ENCODE measurements at regions not wholly inside any gene's neighbourhood (a gene's known extent, or its start where the extent isn't known, plus 50 kb on each side); places are given as distances from the start of the nearest gene placed in this dataset.

DNA sequence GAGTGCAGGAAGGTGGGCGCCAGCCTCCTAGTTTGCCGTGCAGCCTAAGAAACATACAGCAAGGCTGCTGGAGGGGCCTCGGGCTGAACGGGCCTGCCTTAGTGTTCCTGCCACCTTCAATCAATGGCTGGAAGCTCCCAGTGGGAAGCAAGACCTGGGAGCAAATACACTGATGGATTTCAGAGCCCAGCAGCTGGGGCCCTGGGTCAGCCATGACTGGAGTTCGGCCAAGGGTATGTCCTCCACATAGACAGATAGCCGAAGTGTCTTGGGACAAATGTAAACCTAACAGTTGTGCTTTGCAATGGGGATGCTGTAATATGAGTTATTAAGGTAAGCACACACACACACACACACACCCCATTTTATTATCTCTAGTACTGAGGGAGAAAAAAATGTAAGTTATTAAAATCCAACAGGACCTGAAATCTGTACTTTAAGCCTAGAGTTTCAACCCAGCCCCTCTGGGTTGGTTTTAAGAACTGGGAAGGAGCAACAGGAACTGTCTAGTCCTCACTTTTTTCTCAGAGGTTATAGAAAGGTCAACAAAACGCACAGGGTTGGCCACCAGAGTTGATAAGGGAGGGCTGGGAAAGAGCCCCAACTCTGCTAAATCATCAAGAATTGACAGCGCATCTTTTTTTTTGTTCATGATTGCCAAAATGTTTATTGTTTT is 50.0 kb upstream of the CELF2 start:
- DNase-seq (ENCODE audit: low read depth in 2 of 2) = no peak
